Cardiac muscle cell (in vitro differentiated cells and primary cell): ENCODE measurements at regions not wholly inside any gene's neighbourhood (a gene's known extent, or its start where the extent isn't known, plus 50 kb on each side); places are given as distances from the start of the nearest gene placed in this dataset.

Experiments used
- DNase-seq, 2 donors: peaks; one replicate each; pipeline versions ENCODE4 v3.0.0 to v3.0.0-alpha.2; 2010 to 2017; ENCODE audit warnings: low read depth in 1 of 2, low spot score in 1 of 2
- H3K27ac ChIP-seq: fragments of 200-600 bp; sonication (generic); 2 replicates; pipeline ENCODE4 v1.5.1; 2016
- H3K27me3 ChIP-seq: fragments of 200-600 bp; sonication (generic); 2 replicates; pipeline ENCODE4 v1.6.0; 2016; ENCODE audit warnings: control low read depth
- H3K36me3 ChIP-seq: fragments of 200-600 bp; sonication (generic); 2 replicates; pipeline ENCODE4 v1.5.1; 2016; ENCODE audit warnings: control low read depth
- H3K4me1 ChIP-seq: fragments of 200-600 bp; sonication (generic); 2 replicates; pipeline ENCODE4 v1.8.1; 2017; ENCODE audit warnings: low read depth, mild to moderate bottlenecking, mixed run types
- H3K4me3 ChIP-seq: fragments of 200-600 bp; sonication (generic); 2 replicates; pipeline ENCODE4 v1.5.1; 2016; ENCODE audit warnings: mild to moderate bottlenecking
- H3K9me3 ChIP-seq: fragments of 200-600 bp; sonication (generic); 2 replicates; pipeline ENCODE4 v1.5.1; 2017; ENCODE audit warnings: low read depth, mild to moderate bottlenecking, control low read depth
- CTCF ChIP-seq: IDR thresholded peaks from 2 replicates; pipeline ENCODE4 v1.5.1; 2012; ENCODE audit warnings: low read depth, mild to moderate bottlenecking, low read length

- no peak for TF ChIP-seq CTCF
- Histone ChIP-seq H3K9me3 (no peaks in the 10 kb centered on the region), H3K4me1 (no peaks in the 10 kb centered on the region), H3K27me3 (no peaks in the 10 kb centered on the region), H3K27ac (no peak overlapping the region), H3K36me3 (no peaks in the 10 kb centered on the region), H3K4me3 (no peak overlapping the region)
- DNase-seq: no peak
Measured at GRCh38 chr6:140758169-140758877, 1374.4 kb upstream of the GJE1 start.

- Histone ChIP-seq H3K27me3 (no peaks in the 10 kb centered on the region), H3K4me1 (no peaks in the 10 kb centered on the region), H3K36me3 (no peaks in the 10 kb centered on the region), H3K9me3 (no peaks in the 10 kb centered on the region), H3K4me3 (no peak overlapping the region), H3K27ac (no peak overlapping the region)
- TF ChIP-seq CTCF: no peak
- no peak for DNase-seq
Measured at GRCh38 chr6:140752234-140752633, 1377.8 kb upstream of the CITED2 start.

- TF ChIP-seq CTCF: no peak
Measured at GRCh38 chr6:140747114-140747513, 1372.7 kb upstream of the CITED2 start.

GRCh38 chr6:140744659-140745320 lies 1370.3 kb upstream of the CITED2 start:
- no peak for TF ChIP-seq CTCF
- H3K27ac ChIP-seq: no peak overlapping the region
- no peak overlapping the region for H3K4me3 ChIP-seq
- no peaks in the 10 kb centered on the region for H3K4me1 ChIP-seq
- no peaks in the 10 kb centered on the region for H3K27me3 ChIP-seq
- no peaks in the 10 kb centered on the region for H3K36me3 ChIP-seq
- H3K9me3 ChIP-seq: no peaks in the 10 kb centered on the region
- peak in 1 of 2 donors; percentile 72 for DNase-seq

More at GRCh38 chr6:140747114-140747513, 1372.7 kb upstream of the CITED2 start:
- Histone ChIP-seq H3K27ac (no peak overlapping the region), H3K9me3 (no peaks in the 10 kb centered on the region), H3K4me3 (no peak overlapping the region), H3K27me3 (no peaks in the 10 kb centered on the region), H3K4me1 (no peaks in the 10 kb centered on the region), H3K36me3 (no peaks in the 10 kb centered on the region)
- DNase-seq: no peak

- Histone ChIP-seq H3K27me3 (no peaks in the 10 kb centered on the region), H3K4me1 (no peaks in the 10 kb centered on the region), H3K27ac (no peak overlapping the region), H3K4me3 (no peak overlapping the region), H3K36me3 (no peaks in the 10 kb centered on the region), H3K9me3 (no peaks in the 10 kb centered on the region)
- no peak for TF ChIP-seq CTCF
- peak in 1 of 2 donors; percentile 58 for DNase-seq
Measured at GRCh38 chr6:140736231-140736630, 1361.8 kb upstream of the CITED2 start.
